IPS-15b (cell line): ENCODE measurements at regions not wholly inside any gene's neighbourhood (a gene's known extent, or its start where the extent isn't known, plus 50 kb on each side); places are given as distances from the start of the nearest gene placed in this dataset.

Experiments used
- H3K27me3 ChIP-seq: one replicate; pipeline ENCODE4 v1.6.1; 2013; ENCODE audit warnings: low read length; ENCODE audit not compliant: control insufficient read depth, insufficient read depth
- H3K36me3 ChIP-seq: one replicate; pipeline ENCODE4 v1.6.1; 2013; ENCODE audit warnings: low read length; ENCODE audit not compliant: control insufficient read depth, insufficient read depth
- H3K4me1 ChIP-seq: one replicate; pipeline ENCODE4 v1.6.1; 2013; ENCODE audit warnings: mild to moderate bottlenecking, low read length; ENCODE audit not compliant: control insufficient read depth, insufficient read depth
- H3K4me3 ChIP-seq: one replicate; pipeline ENCODE4 v1.5.1; 2013; ENCODE audit warnings: low read depth, low read length
- H3K9ac ChIP-seq: one replicate; pipeline ENCODE4 v1.6.1; 2013; ENCODE audit warnings: low read depth, mild to moderate bottlenecking, low read length
- H3K9me3 ChIP-seq: one replicate; pipeline ENCODE4 v1.6.1; 2013; ENCODE audit warnings: mild to moderate bottlenecking, low read length; ENCODE audit not compliant: control insufficient read depth, insufficient read depth

DNA sequence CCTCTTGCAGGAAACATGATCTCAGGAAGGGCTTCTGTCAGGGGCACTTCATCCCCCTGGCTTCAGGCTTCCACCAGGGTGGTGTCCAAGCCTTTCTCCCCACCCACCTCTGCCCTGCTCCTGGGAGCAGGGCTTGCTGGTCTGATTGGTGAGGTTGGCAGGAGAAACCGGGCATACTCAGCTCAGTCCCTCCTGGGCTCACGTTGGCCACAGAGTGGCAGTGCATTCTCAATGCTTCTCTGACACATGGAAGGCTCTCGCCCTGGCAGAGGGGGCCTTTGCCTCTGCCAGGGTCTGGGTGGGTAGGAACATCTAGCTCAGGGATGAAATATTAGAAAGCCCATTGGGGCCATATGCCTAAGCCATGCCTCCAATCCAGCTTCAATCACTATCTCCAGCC is 142.8 kb downstream of the AXIN2 start:
- no peaks in the 10 kb centered on the region for H3K9me3 ChIP-seq
- no peaks in the 10 kb centered on the region for H3K27me3 ChIP-seq
- H3K4me1 ChIP-seq, result no peaks in the 10 kb centered on the region
- no peak overlapping the region for H3K4me3 ChIP-seq
- H3K36me3 ChIP-seq, result no peaks in the 10 kb centered on the region
- no peak overlapping the region for H3K9ac ChIP-seq

GRCh38 chr17:65417406-65418221 is 143.8 kb downstream of the AXIN2 start:
- H3K36me3 ChIP-seq, result no peaks in the 10 kb centered on the region
- H3K27me3 ChIP-seq, result no peaks in the 10 kb centered on the region
- H3K4me1 ChIP-seq, result no peaks in the 10 kb centered on the region
- H3K9ac ChIP-seq, result no peak overlapping the region
- H3K9me3 ChIP-seq, result no peaks in the 10 kb centered on the region
- no peak overlapping the region for H3K4me3 ChIP-seq

GRCh38 chr17:65415991-65416390 is 145.5 kb downstream of the AXIN2 start:
- Histone ChIP-seq H3K4me1 (no peaks in the 10 kb centered on the region), H3K27me3 (no peaks in the 10 kb centered on the region), H3K9me3 (no peaks in the 10 kb centered on the region), H3K9ac (no peak overlapping the region), H3K4me3 (no peak overlapping the region), H3K36me3 (no peaks in the 10 kb centered on the region)

- Histone ChIP-seq H3K4me1 (no peaks in the 10 kb centered on the region), H3K27me3 (no peaks in the 10 kb centered on the region), H3K4me3 (no peak overlapping the region), H3K9me3 (no peaks in the 10 kb centered on the region), H3K36me3 (no peaks in the 10 kb centered on the region), H3K9ac (no peak overlapping the region)
Measured at GRCh38 chr17:65413390-65413789, 148.1 kb downstream of the AXIN2 start.

DNA sequence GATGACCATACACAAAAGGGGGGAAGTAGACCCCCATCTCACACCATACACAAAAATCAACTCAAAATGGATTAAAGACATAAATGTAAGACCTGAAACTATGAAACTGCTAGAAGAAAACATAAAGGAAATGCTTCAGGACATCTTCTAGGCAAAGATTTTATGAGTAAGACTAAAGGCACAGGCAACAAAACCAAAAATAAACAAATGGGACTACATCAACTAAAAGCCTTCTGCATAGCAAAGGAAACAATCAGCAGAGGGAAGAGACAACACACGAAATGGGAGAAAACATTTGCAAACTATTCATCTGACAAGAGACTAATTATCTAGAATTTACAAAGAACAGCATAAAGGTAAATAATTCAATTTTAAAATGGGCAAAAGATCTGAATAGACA is 152.1 kb downstream of the AXIN2 start:
- no peaks in the 10 kb centered on the region for H3K27me3 ChIP-seq
- H3K4me1 ChIP-seq, result no peaks in the 10 kb centered on the region
- no peak overlapping the region for H3K4me3 ChIP-seq
- no peak overlapping the region for H3K9ac ChIP-seq
- H3K9me3 ChIP-seq, result no peaks in the 10 kb centered on the region
- H3K36me3 ChIP-seq, result no peaks in the 10 kb centered on the region

DNA sequence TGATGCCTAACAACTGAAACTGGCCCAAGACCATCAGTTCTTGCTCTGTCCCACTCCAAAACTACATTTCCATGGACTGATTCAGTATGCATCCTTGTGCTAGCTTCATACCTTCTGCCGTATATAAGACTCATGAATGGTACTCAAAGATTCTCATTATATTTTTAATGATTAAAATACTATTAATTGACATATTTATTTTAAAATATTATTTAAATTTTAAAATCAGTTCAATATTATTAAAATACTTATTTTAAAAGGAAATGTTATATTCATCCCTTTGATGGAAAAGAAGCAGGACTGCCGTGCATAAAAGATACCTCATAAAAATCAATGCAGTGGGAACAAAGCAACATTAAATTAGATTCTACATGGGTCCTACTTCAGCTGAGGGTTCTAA is 153.4 kb downstream of the AXIN2 start:
- Histone ChIP-seq H3K4me1 (no peaks in the 10 kb centered on the region), H3K4me3 (no peak overlapping the region), H3K9ac (no peak overlapping the region), H3K9me3 (no peaks in the 10 kb centered on the region), H3K36me3 (no peaks in the 10 kb centered on the region), H3K27me3 (no peaks in the 10 kb centered on the region)

DNA sequence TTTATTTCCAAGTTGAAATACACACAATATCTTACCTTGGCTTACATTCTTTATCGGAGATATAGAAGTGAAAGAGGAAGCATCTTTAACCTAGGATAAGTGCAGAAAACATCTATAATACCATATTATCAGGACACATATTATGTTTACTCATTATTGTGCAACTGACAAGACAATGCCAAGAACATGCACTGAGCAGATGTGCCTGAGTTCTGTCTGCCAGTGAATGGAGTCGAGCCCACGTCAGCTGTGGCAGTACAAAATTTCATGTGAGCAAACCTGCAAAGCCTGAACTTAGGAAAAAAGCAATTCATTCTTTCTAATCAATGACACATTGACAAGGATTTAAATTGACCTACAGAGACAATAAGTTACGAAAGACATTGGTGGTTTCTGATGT is 154.4 kb downstream of the AXIN2 start:
- Histone ChIP-seq H3K27me3 (no peaks in the 10 kb centered on the region), H3K4me3 (no peak overlapping the region), H3K9ac (no peak overlapping the region), H3K4me1 (peaks cover 3% of the 10 kb centered on the region), H3K9me3 (no peaks in the 10 kb centered on the region), H3K36me3 (no peaks in the 10 kb centered on the region)

GRCh38 chr17:65406552-65406951 is 154.9 kb downstream of the AXIN2 start:
- Histone ChIP-seq H3K4me1 (peaks cover 3% of the 10 kb centered on the region), H3K4me3 (no peak overlapping the region), H3K9ac (no peak overlapping the region), H3K36me3 (no peaks in the 10 kb centered on the region), H3K9me3 (no peaks in the 10 kb centered on the region), H3K27me3 (no peaks in the 10 kb centered on the region)

GRCh38 chr17:65405563-65405962 is 155.9 kb downstream of the AXIN2 start:
- Histone ChIP-seq H3K9ac (no peak overlapping the region), H3K36me3 (no peaks in the 10 kb centered on the region), H3K9me3 (no peaks in the 10 kb centered on the region), H3K27me3 (no peaks in the 10 kb centered on the region), H3K4me1 (peaks cover 3% of the 10 kb centered on the region), H3K4me3 (no peak overlapping the region)

DNA sequence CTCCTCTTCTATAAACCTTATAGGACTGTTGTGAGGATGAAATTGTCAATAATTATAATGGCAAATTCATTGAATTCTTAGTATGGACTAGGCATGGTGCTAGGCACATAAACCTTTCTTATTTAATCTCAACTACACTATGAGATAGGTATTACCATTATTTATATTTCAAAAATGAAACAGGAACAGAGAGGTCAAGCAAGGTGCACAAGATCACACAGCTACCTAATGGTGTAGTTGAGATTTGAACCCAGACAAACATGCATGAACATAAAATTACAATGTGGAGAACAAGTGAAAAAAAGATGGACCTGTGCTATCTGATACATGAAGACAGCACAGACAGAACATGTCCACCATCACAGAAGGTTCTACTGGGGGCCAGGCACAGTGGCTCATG is 156.7 kb downstream of the AXIN2 start:
- peaks cover 3% of the 10 kb centered on the region for H3K4me1 ChIP-seq
- no peak overlapping the region for H3K4me3 ChIP-seq
- H3K27me3 ChIP-seq, result no peaks in the 10 kb centered on the region
- no peaks in the 10 kb centered on the region for H3K9me3 ChIP-seq
- H3K9ac ChIP-seq, result no peak overlapping the region
- H3K36me3 ChIP-seq, result no peaks in the 10 kb centered on the region

- no peaks in the 10 kb centered on the region for H3K36me3 ChIP-seq
Measured at GRCh38 chr17:65403626-65404025, 157.8 kb downstream of the AXIN2 start.

More at GRCh38 chr17:65403626-65404025, 157.8 kb downstream of the AXIN2 start:
- no peak overlapping the region for H3K9ac ChIP-seq
- no peaks in the 10 kb centered on the region for H3K9me3 ChIP-seq
- no peaks in the 10 kb centered on the region for H3K27me3 ChIP-seq
- H3K4me3 ChIP-seq, result no peak overlapping the region
- peaks cover 3% of the 10 kb centered on the region for H3K4me1 ChIP-seq
